Ovary (tissue), 7 donors: ENCODE measurements at regions not wholly inside any gene's neighbourhood (a gene's known extent, or its start where the extent isn't known, plus 50 kb on each side); places are given as distances from the start of the nearest gene placed in this dataset.

ENCODE experiments used
- DNase-seq, 5 donors: peaks; one replicate each; pipeline ENCODE4 v3.0.0-alpha.2; 2019 to 2020
- H3K27ac ChIP-seq, 2 donors: fragments of 200-600 bp; one replicate each; pipeline versions ENCODE4 v1.5.1 to v1.8.0; 2019 to 2022
- H3K27me3 ChIP-seq: fragments of 200-600 bp; one replicate; pipeline ENCODE4 v1.8.0; 2022
- H3K36me3 ChIP-seq: fragments of 200-600 bp; sonication (generic); one replicate; pipeline ENCODE4 v1.5.1; 2019
- H3K4me1 ChIP-seq: one replicate; pipeline ENCODE4 v1.8.1; 2013; ENCODE audit warnings: mild to moderate bottlenecking, moderate library complexity; ENCODE audit not compliant: insufficient read depth
- H3K4me3 ChIP-seq: fragments of 200-600 bp; sonication (generic); one replicate; pipeline ENCODE4 v1.5.1; 2017
- H3K9me3 ChIP-seq, 2 donors: fragments of 200-600 bp in 1 of 2; sonication (generic) in 1 of 2; one replicate each; pipeline versions ENCODE4 v1.5.1 to v1.8.1; 2013 to 2019; ENCODE audit warnings: mild to moderate bottlenecking in 1 of 2, moderate library complexity in 1 of 2
- EP300 ChIP-seq: sonication (generic); formaldehyde crosslinking; IDR thresholded peaks from one replicate; pipeline ENCODE4 v1.6.1; 2017; ENCODE audit warnings: antibody characterized with exemption
- POLR2A ChIP-seq: fragments of 450-650 bp; IDR thresholded peaks from one replicate; pipeline ENCODE4 v1.6.1; 2017; ENCODE audit warnings: antibody characterized with exemption, mild to moderate bottlenecking, moderate library complexity
- WGBS, 3 donors: extraction: QIAGEN DNeasy Blood & Tissue Kit in 1 of 3; methylation state at CpG; one replicate each; pipeline versions ENCODE4 v1.1.5 to v1.1.7; 2013 to 2017; 5-methylcytosine and 5-hydroxymethylcytosine counted together
- intact Hi-C, 4 donors: fragments of 100-400 bp; cut with DNase I; formaldehyde crosslinking; loops; one replicate each; pipeline versions ENCODE4 v1.11.0 to v1.15.1; 2022 to 2023
- TF ChIP-seq, protein P1 (sequence below), 3 donors: fragments of 450-650 bp in 2 of 3; fragments of 200-600 bp in 1 of 3; IDR thresholded peaks; one replicate each; pipeline versions ENCODE4 v1.5.1 to v1.8.0; 2016 to 2022; ENCODE audit warnings: antibody characterized with exemption in 3 of 3, mild to moderate bottlenecking in 1 of 3
- donor health status: DM: no; HTN: no; CAD: no; lungs with moderate emphysema.
- donor health status: DM: no; HTN: no; CAD: no.
- donor health status: Bipolar disorder and iron deficiency.
- donor health status: DM: no; HTN: no; CAD: no.
- donor health status: DM: yes; HTN: yes; CAD: no.

DNA sequence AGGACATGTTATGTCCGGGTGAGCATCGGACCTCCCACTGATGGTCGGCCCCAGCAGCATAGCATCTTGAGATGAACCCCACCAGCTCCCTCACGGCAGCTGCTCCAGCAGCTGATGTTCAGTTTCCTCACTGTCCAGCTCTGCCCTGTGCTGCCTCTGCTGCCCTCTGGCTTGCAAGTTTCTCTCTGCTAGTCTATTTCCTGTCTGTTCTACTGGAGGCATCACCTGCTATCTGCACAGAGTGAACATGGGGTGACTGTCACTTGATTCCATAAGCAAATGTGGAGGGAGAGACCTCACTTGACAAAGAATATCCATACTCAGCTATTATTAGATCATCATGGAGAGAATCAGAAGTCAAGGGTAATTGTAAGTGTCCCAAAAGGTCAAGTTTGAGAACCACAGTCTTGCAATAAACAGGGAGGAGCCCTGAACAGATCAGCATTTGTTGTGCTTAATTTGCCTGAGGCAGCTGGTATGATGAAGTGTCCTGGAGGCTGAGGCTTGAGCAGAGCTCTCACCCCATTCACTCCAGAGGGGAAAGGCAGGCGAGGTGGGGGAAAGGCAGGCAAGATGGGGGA lies 702.8 kb downstream of the SEMA5A start:
- no peak for DNase-seq
- H3K4me1 ChIP-seq, result peaks cover 5% of the 10 kb centered on the region
- H3K36me3 ChIP-seq, result no peaks in the 10 kb centered on the region
- intact Hi-C loops, result no loop called here
- 79 to 87% (median 84%) methylated on average over 5 of the region's 5 CpGs for WGBS, 3 donors
- H3K27ac ChIP-seq, result no peak overlapping the region
- TF ChIP-seq, protein P1, sequence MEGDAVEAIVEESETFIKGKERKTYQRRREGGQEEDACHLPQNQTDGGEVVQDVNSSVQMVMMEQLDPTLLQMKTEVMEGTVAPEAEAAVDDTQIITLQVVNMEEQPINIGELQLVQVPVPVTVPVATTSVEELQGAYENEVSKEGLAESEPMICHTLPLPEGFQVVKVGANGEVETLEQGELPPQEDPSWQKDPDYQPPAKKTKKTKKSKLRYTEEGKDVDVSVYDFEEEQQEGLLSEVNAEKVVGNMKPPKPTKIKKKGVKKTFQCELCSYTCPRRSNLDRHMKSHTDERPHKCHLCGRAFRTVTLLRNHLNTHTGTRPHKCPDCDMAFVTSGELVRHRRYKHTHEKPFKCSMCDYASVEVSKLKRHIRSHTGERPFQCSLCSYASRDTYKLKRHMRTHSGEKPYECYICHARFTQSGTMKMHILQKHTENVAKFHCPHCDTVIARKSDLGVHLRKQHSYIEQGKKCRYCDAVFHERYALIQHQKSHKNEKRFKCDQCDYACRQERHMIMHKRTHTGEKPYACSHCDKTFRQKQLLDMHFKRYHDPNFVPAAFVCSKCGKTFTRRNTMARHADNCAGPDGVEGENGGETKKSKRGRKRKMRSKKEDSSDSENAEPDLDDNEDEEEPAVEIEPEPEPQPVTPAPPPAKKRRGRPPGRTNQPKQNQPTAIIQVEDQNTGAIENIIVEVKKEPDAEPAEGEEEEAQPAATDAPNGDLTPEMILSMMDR (IDR thresholded peaks at IDR 0.05), result no peak
- no peak for TF ChIP-seq POLR2A
- TF ChIP-seq EP300, result no peak
- no peaks in the 10 kb centered on the region for H3K27me3 ChIP-seq
- H3K9me3 ChIP-seq, result no peaks in the 10 kb centered on the region
- H3K4me3 ChIP-seq, result no peak overlapping the region

DNA sequence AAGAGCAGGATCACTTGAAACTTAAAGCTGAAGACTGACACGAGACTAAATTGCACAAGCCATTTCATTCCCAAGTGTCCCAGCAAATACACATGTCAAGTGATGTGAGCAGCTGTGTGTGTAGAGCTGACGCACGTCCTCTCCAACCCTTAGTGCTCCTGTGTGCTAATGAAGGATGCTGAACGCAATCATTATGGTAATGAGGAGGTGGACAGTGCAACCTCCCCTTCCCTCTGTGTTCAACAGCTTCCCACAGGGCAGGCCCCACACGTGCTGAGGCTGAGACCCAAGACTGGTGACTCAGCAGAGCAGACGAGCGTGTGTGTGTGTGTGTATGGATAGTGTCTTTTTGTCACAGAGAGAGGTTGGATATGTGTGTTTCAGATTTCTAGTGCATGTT lies 702.1 kb downstream of the SEMA5A start:
- no peak overlapping the region for H3K27ac ChIP-seq
- 34 to 49% (median 37%) methylated on average over 7 of the region's 7 CpGs for WGBS, 3 donors
- intact Hi-C loops, result no loop called here
- H3K4me3 ChIP-seq, result no peak overlapping the region
- TF ChIP-seq POLR2A, result no peak
- TF ChIP-seq, protein P1 (IDR thresholded peaks at IDR 0.05), result no peak
- TF ChIP-seq EP300, result no peak
- no peaks in the 10 kb centered on the region for H3K9me3 ChIP-seq
- no peaks in the 10 kb centered on the region for H3K27me3 ChIP-seq
- peaks cover 5% of the 10 kb centered on the region for H3K4me1 ChIP-seq
- no peaks in the 10 kb centered on the region for H3K36me3 ChIP-seq
- DNase-seq, result no peak

DNA sequence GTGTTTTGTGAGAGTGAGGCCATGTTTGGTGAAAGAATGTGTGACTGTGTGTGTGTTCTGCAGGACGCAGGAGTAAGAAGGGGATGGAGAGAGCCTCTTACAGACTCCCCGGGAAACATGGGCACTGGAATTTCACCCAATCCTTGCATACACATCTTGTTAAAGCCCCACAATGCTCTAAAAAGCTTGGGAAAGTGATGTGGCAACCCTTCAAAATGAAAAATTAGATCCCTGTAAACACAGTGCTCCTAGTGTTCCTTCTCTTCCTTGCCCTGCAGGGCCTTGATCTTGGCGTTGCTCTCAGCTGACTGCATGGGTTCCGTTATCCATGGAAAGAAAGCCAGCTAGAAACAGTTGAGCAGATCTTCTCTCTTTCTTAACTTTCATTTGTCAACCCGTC lies 701.7 kb downstream of the SEMA5A start:
- Histone ChIP-seq H3K9me3 (no peaks in the 10 kb centered on the region), H3K4me3 (no peak overlapping the region), H3K4me1 (peaks cover 5% of the 10 kb centered on the region), H3K27me3 (no peaks in the 10 kb centered on the region), H3K27ac (no peak overlapping the region), H3K36me3 (no peaks in the 10 kb centered on the region)
- TF ChIP-seq, protein P1 (IDR thresholded peaks at IDR 0.05), result no peak
- no peak for TF ChIP-seq POLR2A
- TF ChIP-seq EP300, result no peak
- no peak for DNase-seq
- intact Hi-C loops, result no loop called here
- 75 to 79% (median 78%) methylated on average over 5 of the region's 5 CpGs for WGBS, 3 donors

DNA sequence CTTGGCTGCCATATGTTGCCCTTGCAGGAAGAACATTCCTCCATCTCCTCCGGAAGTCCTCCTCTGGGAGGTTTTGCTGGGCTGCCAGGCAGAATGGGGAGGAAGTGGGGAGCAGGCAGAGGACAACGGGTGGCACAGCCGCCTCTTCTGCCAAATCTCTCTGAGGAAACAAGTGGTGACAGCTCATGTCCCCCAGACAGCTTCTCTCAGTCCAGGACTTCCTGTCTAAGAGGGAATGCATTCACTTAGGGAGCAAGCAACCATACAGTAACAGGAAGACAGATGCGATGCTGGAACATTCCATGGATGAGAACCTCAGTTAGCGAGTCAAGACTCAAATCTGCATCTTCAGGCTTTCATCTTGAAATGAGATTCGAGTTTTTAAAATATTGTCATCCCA lies 701.0 kb downstream of the SEMA5A start:
- Histone ChIP-seq H3K36me3 (no peaks in the 10 kb centered on the region), H3K4me1 (peaks cover 5% of the 10 kb centered on the region), H3K4me3 (no peak overlapping the region), H3K27me3 (no peaks in the 10 kb centered on the region), H3K27ac (no peak overlapping the region), H3K9me3 (no peaks in the 10 kb centered on the region)
- DNase-seq, result no peak
- intact Hi-C loops, result no loop called here
- TF ChIP-seq EP300, result no peak
- TF ChIP-seq, protein P1 (IDR thresholded peaks at IDR 0.05), result no peak
- no peak for TF ChIP-seq POLR2A
- WGBS, 3 donors, result 83 to 88% (median 88%) methylated on average over 6 of the region's 6 CpGs
